Epithelial cell of proximal tubule (primary cell): ENCODE measurements at regions not wholly inside any gene's neighbourhood (a gene's known extent, or its start where the extent isn't known, plus 50 kb on each side); places are given as distances from the start of the nearest gene placed in this dataset.
"Not testable (repeated sequence)": the region's sequence is repeated elsewhere in the genome, so short reads cannot be mapped to it uniquely, and the experiment has no call there.

Experiments used
- DNase-seq: peaks from one replicate; pipeline ENCODE4 v3.0.0-alpha.2; 2011; ENCODE audit warnings: low read depth
- H3K4me3 ChIP-seq: 2 replicates; pipeline ENCODE4 v1.5.1; 2011; ENCODE audit warnings: low read depth, mild to moderate bottlenecking, low read length
- TF ChIP-seq, protein P1 (sequence below): conservative IDR thresholded peaks from 2 replicates; pipeline ENCODE4 v1.5.1; 2012; ENCODE audit warnings: low read depth, mild to moderate bottlenecking, low read length

DNA sequence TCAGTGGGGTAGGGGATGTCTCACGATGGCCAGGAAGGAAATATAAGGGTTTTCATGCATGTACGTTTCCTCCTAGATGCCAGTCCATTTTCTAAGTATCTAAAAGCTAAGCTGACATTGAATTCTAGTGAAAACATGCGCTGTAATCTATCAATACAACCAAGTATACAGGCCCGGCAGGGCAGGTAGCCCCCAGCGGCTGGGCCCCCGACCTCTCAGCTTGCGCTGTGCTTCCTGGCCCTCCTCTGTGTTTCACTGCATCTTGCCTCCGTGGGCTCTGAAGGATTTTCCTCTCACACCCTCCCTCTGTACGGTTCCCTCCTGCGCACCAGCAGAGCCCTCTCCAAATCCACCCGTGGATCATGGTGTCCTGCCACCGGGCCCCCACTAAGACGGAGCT is 524.8 kb downstream of the ZNF516 start:
- TF ChIP-seq, protein P1, sequence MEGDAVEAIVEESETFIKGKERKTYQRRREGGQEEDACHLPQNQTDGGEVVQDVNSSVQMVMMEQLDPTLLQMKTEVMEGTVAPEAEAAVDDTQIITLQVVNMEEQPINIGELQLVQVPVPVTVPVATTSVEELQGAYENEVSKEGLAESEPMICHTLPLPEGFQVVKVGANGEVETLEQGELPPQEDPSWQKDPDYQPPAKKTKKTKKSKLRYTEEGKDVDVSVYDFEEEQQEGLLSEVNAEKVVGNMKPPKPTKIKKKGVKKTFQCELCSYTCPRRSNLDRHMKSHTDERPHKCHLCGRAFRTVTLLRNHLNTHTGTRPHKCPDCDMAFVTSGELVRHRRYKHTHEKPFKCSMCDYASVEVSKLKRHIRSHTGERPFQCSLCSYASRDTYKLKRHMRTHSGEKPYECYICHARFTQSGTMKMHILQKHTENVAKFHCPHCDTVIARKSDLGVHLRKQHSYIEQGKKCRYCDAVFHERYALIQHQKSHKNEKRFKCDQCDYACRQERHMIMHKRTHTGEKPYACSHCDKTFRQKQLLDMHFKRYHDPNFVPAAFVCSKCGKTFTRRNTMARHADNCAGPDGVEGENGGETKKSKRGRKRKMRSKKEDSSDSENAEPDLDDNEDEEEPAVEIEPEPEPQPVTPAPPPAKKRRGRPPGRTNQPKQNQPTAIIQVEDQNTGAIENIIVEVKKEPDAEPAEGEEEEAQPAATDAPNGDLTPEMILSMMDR = no peak
- DNase-seq = no peak

DNA sequence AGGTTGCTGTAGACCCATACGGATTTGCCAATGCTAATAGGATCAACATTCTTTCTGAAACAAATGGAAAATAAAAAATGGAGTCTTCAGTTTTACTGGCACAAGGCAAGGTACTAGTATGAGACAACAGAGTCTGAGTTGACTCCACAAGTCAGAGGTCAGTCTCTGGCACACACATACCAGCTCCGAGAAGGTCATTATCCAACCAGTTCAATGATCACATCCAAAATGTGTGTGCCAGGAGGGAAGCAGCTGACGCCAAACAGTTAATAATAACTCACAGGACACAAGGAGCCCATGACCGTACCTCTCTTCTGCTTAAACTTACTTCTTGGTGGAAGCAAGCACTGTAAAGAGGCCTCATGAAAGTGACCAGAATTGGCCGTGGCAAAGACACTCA is 528.6 kb downstream of the ZNF516 start:
- TF ChIP-seq, protein P1 = no peak
- H3K4me3 ChIP-seq = no peak overlapping the region
- DNase-seq = no peak

More for the DNA sequence above, 524.8 kb downstream of the ZNF516 start:
- no peak overlapping the region for H3K4me3 ChIP-seq

DNA sequence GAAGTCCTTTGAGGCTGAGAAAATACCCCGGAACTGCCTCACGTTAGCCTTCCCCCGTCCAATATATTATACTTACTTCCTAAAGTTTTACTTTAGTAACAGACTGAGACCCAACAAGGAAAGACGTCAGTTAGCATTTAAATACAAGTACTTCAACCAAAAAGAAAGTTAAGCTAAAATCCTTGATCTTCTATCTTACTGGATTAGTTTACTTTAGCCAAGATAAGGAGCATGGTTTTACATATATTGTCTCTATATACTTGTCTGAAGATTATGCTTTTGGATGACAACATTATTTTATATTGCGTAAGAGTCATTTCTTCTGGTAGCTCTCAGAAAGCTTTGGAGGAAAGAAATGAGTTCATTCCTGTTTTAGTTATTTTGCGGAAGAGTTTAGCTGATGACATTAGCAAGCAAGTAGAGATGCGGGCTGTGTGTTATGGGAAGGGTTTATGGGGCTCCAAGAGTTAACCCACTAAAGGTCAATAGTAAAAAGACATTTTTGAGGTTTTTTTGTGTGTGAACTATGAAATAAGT is 532.9 kb downstream of the ZNF516 start:
- TF ChIP-seq, protein P1 = no peak
- DNase-seq = no peak
- H3K4me3 ChIP-seq = no peak overlapping the region

DNA sequence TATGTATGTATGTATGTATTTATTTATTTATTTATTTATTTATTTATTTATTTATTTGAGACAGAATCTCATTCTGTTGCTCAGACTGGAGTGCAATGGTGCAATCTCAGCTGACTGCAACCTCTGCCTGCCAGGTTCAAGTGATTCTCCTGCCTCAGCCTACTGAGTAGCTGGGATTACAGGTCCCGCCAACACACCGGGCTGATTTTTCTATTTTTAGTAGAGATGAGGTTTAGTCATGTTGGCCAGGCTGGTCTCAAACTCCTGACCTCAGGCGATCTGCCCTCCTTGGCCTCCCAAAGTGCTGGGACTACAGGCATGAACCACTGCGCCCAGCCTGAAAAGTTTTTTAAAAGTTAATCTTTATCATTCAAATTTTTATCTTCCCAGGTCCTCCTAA is 532.9 kb upstream of the SMIM21 start:
- H3K4me3 ChIP-seq, DNase-seq: not testable (repeated sequence)

DNA sequence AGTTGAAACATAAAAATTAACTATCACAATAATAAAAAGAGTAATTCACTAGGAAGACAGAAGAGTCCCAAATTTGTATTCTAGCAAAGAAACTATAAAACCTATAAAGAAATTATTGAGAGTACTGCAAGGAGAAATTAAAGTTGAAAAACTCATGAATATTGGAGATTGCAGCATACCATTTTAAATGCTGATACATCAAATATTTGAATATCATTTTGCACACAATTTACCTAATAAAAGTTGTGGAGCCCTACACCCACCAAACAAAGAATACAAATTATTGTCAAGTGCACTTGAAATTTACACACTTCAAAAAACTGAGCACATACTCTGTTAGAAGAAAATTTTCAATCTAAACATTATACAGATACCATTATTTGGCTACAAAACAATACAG is 531.6 kb upstream of the SMIM21 start:
- DNase-seq = no peak
- TF ChIP-seq, protein P1 = no peak
- H3K4me3 ChIP-seq = no peak overlapping the region

DNA sequence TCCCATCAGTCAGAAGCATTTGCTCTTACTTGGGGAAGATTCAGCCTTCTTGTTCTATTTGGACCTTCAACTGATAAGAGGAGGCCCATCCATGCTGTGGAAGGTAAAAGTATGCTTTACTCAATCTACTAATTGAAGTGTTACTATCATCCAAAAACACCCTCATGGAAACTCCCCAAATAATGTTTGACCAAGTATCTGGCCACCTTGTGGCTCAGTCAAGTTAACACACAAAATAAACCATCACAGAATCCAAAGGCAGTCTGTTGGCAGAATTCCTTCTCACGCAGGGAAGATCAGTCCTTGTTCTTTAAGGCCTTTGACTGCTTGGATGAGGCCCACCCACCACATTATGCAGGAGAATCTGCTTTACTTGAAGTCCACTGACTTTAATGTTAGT is 531.2 kb upstream of the SMIM21 start:
- no peak for DNase-seq
- TF ChIP-seq, protein P1 = peak; percentile 32

DNA sequence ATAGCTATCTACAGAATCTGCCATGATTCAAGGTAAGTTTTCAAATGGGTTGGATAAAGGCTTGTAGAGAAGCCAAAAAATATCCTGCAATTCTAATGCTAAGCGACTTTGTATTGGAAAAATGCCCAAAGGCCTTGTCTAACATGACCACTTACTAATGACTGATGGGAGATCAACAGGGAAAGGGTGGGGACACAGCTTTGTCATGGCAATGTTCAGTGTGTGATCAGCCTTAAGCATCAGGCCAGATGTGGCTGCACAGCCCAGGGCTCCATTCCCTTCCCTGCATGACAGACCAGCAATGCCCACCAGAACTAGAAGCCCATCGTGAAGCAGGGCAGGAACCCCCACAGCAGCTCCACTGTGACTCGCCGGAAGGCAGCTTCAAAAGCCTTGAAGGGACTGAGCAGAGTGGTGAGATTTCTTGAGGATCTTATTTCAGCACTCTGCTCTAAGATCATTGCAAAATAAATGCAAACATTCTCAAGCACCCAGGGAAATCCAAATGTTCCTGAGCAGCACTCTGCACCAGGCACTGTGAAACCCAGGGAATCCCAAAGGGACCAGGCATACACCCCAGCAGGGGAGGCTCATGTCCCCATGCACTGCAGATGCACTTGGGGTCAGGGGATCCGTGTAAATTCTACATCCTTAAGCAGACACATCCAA is 517.9 kb upstream of the SMIM21 start:
- H3K4me3 ChIP-seq = no peak overlapping the region
- no peak for DNase-seq
- TF ChIP-seq, protein P1 = no peak

More for the DNA sequence above, 531.2 kb upstream of the SMIM21 start:
- H3K4me3 ChIP-seq = no peak overlapping the region
